HepG2 (cell line): ENCODE measurements at regions not wholly inside any gene's neighbourhood (a gene's known extent, or its start where the extent isn't known, plus 50 kb on each side); places are given as distances from the start of the nearest gene placed in this dataset.

Source experiments
- ATAC-seq: fragments of 200-7000 bp; cut with Tn5 transposase; 3 replicates; pipeline ENCODE4 v1.9.1; 2020; ENCODE audit warnings: mild to moderate bottlenecking, moderate library complexity
- BruUV-seq: library from RNA; stranded (reverse); fragments of 400-500 nt; replicated peaks from 2 replicates; lab custom pipeline; 2021; lab: Mats Ljungman, UMichigan
- CTCF ChIA-PET: fragments of 300-600 bp; formaldehyde crosslinking; extraction: SDS; loops from one replicate; lab custom pipeline; 2021; ENCODE audit warnings: low total read pairs, inconsistent platforms, low intra/inter-chr PET ratio; lab: Yijun Ruan, JAX
- POLR2A ChIA-PET: fragments of 350-600 bp; sonication (Branson Sonifier 250); formaldehyde crosslinking; loops from one replicate; lab custom pipeline; 2020; ENCODE audit warnings: antibody characterized with exemption, inconsistent platforms; lab: Yijun Ruan, JAX
- DNase-seq: peaks from one replicate; pipeline ENCODE4 v3.0.0-alpha.2; 2015; ENCODE audit warnings: low spot score
- FAIRE-seq: peaks from 3 replicates; lab custom pipeline; 2011; peaks lifted over from hg19 to GRCh38; lab: Jason Lieb, UNC
- H2AFZ ChIP-seq: one replicate; pipeline ENCODE4 v1.6.1; 2011; ENCODE audit warnings: low read length, inconsistent platforms
- H3K27ac ChIP-seq: fragments of 300-600 bp; 3 replicates; pipeline ENCODE4 v1.8.0; 2011; ENCODE audit warnings: mixed run types, mild to moderate bottlenecking, mixed read lengths, low read length, inconsistent platforms; ENCODE audit not compliant: insufficient read depth; ENCODE audit errors: extremely low read length
- H3K27me3 ChIP-seq, 2 experiments: fragments of 200-600 bp in 1 of 2; 2 replicates in 1 of 2; 3 replicates in 1 of 2; pipeline versions ENCODE4 v1.6.0 to v1.8.0; 2011; ENCODE audit warnings: low read length in 2 of 2, mild to moderate bottlenecking in 2 of 2, moderate library complexity in 2 of 2, inconsistent platforms in 1 of 2; ENCODE audit not compliant: insufficient read depth in 2 of 2, control insufficient read depth in 1 of 2
- H3K36me3 ChIP-seq, 2 experiments: fragments of 200-600 bp in 1 of 2; replicated peaks in 1 of 2; 2 replicates in 1 of 2; 3 replicates in 1 of 2; pipeline versions ENCODE4 v1.5.1 to v1.8.0; 2011; ENCODE audit warnings: low read length in 2 of 2, inconsistent platforms in 1 of 2; ENCODE audit not compliant: insufficient read depth in 2 of 2, control insufficient read depth in 1 of 2
- H3K4me1 ChIP-seq: 2 replicates; pipeline ENCODE4 v1.5.1; 2012; ENCODE audit warnings: low read length, inconsistent platforms; ENCODE audit not compliant: insufficient read depth
- H3K4me2 ChIP-seq: 2 replicates; pipeline ENCODE4 v1.6.0; 2011; ENCODE audit warnings: low read depth, low read length, inconsistent platforms
- H3K4me3 ChIP-seq, 3 experiments: fragments of 200-600 bp in 1 of 3; sonication (generic), shearing (Covaris generic) in 1 of 3; replicated peaks in 1 of 3; 2 replicates each; pipeline ENCODE4 v1.5.1; 2011 to 2016; ENCODE audit warnings: low read length in 3 of 3, inconsistent platforms in 2 of 3, low read depth in 2 of 3, mild to moderate bottlenecking in 2 of 3, control low read depth in 1 of 3, mixed read lengths in 1 of 3; ENCODE audit not compliant: insufficient read depth in 1 of 3
- H3K79me2 ChIP-seq: one replicate; pipeline ENCODE4 v1.6.1; 2011; ENCODE audit warnings: low read length, inconsistent platforms; ENCODE audit not compliant: insufficient read depth
- H3K9ac ChIP-seq: 2 replicates; pipeline ENCODE4 v1.6.0; 2011; ENCODE audit warnings: mild to moderate bottlenecking, low read depth, low read length, inconsistent platforms; ENCODE audit not compliant: insufficient read depth
- H3K9me3 ChIP-seq: 2 replicates; pipeline ENCODE4 v1.5.1; 2012; ENCODE audit warnings: mild to moderate bottlenecking, low read length
- H4K20me1 ChIP-seq: 2 replicates; pipeline ENCODE4 v1.6.0; 2011; ENCODE audit warnings: inconsistent platforms, mild to moderate bottlenecking, low read length, moderate library complexity; ENCODE audit not compliant: insufficient read depth
- ISL2 ChIP-seq: sonication (generic); formaldehyde crosslinking; IDR thresholded peaks from 2 replicates; pipeline ENCODE4 v1.5.0; 2020; ENCODE audit warnings: missing genetic modification reagents
- NR2F2 ChIP-seq: IDR thresholded peaks from 2 replicates; pipeline ENCODE4 v1.6.1; 2012; ENCODE audit warnings: low read depth, inconsistent platforms, borderline replicate concordance
- NR2F6 ChIP-seq, 2 experiments: IDR thresholded peaks; 2 replicates each; pipeline ENCODE4 v1.6.1; 2016; ENCODE audit warnings: antibody characterized with exemption in 1 of 2, mild to moderate bottlenecking in 1 of 2
- RARA ChIP-seq: IDR thresholded peaks from 2 replicates; pipeline ENCODE4 v1.6.1; 2016; ENCODE audit warnings: missing genetic modification reagents, missing compliant biosample characterization
- RBAK ChIP-seq: sonication (generic); formaldehyde crosslinking; IDR thresholded peaks from 2 replicates; pipeline ENCODE4 v1.5.1; 2020; ENCODE audit warnings: mild to moderate bottlenecking, missing genetic modification reagents
- SCMH1 ChIP-seq: sonication (generic); formaldehyde crosslinking; IDR thresholded peaks from 2 replicates; pipeline ENCODE4 v1.9.0; 2021; ENCODE audit warnings: missing genetic modification reagents, mild to moderate bottlenecking, borderline replicate concordance
- WGBS: methylation state at CpG from one replicate; pipeline ENCODE4 v1.1.6; 2017; ENCODE audit warnings: low lambda C conversion rate; 5-methylcytosine and 5-hydroxymethylcytosine counted together
- in situ Hi-C: cut with HindIII; loops from 2 replicates; pipeline ENCODE4 v1.10.0; 2017; ENCODE audit warnings: low pct_unique_long_range_greater_than_20kb; ENCODE audit not compliant: extremely low pct_ligation_motif_present
- intact Hi-C: fragments of 100-400 bp; cut with micrococcal nuclease; formaldehyde crosslinking; loops from one replicate; pipeline ENCODE4 v1.10.0; 2022; ENCODE audit not compliant: unreplicated experiment
- TF ChIP-seq, protein P1 (sequence below): IDR thresholded peaks from 2 replicates; pipeline ENCODE4 v1.6.1; 2016; ENCODE audit warnings: mild to moderate bottlenecking
- TF ChIP-seq, protein P2 (sequence below), 2 experiments: sonication (generic) in 1 of 2; formaldehyde crosslinking in 1 of 2; IDR thresholded peaks; 2 replicates each; pipeline versions ENCODE4 v1.4.0 to v1.6.1; 2016 to 2020; ENCODE audit warnings: borderline replicate concordance in 1 of 2, low read depth in 1 of 2, mild to moderate bottlenecking in 1 of 2, missing genetic modification reagents in 1 of 2

DNA sequence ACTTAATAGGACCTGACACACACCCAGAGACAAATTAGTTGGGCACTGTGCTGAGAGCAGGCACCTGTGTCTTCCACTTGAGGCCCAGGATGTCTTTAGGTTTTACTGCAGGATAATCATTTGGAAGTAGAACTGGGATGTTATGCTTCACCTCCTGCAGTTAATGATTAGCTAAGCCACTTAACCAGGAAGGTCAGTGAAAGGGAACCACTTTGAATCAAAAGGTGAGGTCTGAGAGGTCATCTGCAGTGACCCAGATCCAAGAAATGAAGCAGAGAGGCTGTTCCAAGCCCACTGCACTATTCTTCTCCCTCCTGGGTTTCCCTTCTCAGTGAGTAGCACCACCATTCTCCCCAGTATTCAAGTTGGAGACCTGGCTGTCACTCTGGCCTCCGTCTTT lies 110.5 kb downstream of the SNX18 start:
- H3K4me3 ChIP-seq = no peak overlapping the region
- peaks cover 13% of the 10 kb centered on the region for H3K4me1 ChIP-seq
- no peak overlapping the region for H3K27ac ChIP-seq
- ATAC-seq = peak; percentile 82
- no TSS peak for BruUV-seq
- H3K36me3 ChIP-seq = no peaks in the 10 kb centered on the region
- TF ChIP-seq, protein P1, sequence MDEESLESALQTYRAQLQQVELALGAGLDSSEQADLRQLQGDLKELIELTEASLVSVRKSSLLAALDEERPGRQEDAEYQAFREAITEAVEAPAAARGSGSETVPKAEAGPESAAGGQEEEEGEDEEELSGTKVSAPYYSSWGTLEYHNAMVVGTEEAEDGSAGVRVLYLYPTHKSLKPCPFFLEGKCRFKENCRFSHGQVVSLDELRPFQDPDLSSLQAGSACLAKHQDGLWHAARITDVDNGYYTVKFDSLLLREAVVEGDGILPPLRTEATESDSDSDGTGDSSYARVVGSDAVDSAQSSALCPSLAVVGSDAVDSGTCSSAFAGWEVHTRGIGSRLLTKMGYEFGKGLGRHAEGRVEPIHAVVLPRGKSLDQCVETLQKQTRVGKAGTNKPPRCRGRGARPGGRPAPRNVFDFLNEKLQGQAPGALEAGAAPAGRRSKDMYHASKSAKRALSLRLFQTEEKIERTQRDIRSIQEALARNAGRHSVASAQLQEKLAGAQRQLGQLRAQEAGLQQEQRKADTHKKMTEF (CRISPR knock-in tag) = no peak
- TF ChIP-seq RBAK (CRISPR knock-in tag) (no peak), SCMH1 (CRISPR knock-in tag) (no peak), ISL2 (CRISPR knock-in tag) (no peak), NR2F2 (0 out of 2 replicates have a peak, but pooled peaks have one; percentile 22), RARA (peak; percentile 49), NR2F6 (IDR thresholded peaks at IDR 0.05) (peak; percentile 47; the same call in 1 of the 2 replicates), NR2F6 (CRISPR knock-in tag; IDR thresholded peaks at IDR 0.05) (peak; percentile 19; the same call in 1 of the 2 replicates)
- TF ChIP-seq, protein P2, sequence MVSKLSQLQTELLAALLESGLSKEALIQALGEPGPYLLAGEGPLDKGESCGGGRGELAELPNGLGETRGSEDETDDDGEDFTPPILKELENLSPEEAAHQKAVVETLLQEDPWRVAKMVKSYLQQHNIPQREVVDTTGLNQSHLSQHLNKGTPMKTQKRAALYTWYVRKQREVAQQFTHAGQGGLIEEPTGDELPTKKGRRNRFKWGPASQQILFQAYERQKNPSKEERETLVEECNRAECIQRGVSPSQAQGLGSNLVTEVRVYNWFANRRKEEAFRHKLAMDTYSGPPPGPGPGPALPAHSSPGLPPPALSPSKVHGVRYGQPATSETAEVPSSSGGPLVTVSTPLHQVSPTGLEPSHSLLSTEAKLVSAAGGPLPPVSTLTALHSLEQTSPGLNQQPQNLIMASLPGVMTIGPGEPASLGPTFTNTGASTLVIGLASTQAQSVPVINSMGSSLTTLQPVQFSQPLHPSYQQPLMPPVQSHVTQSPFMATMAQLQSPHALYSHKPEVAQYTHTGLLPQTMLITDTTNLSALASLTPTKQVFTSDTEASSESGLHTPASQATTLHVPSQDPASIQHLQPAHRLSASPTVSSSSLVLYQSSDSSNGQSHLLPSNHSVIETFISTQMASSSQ (IDR thresholded peaks at IDR 0.05; ENCODE audit: low read depth) = peak; percentile 73
- TF ChIP-seq, protein P2 (CRISPR knock-in tag; IDR thresholded peaks at IDR 0.05; ENCODE audit: borderline replicate concordance) = no peak
- no peaks in the 10 kb centered on the region for H3K79me2 ChIP-seq
- H3K9ac ChIP-seq = no peak overlapping the region
- intact Hi-C loops (loop anchor here (10.0 kb wide), 1 partner anchor 103 kb away; no protein-coding TSS in a partner anchor), in situ Hi-C loops (no loop called here)
- H3K27me3 ChIP-seq = no peaks in the 10 kb centered on the region; a peak in 1 of 5 replicates
- no peak overlapping the region; the same call in 1 of the 2 replicates for H3K4me2 ChIP-seq
- H4K20me1 ChIP-seq = no peaks in the 10 kb centered on the region
- FAIRE-seq = no peak
- WGBS = 7% methylated on average over 1 of the region's 1 CpG
- CTCF ChIA-PET = no interaction called here
- no peaks in the 10 kb centered on the region for H3K9me3 ChIP-seq
- peak; percentile 26 for DNase-seq
- no peak overlapping the region for H2AFZ ChIP-seq
- POLR2A ChIA-PET = no interaction called here
